Neural progenitor cell (in vitro differentiated cells): ENCODE measurements at regions not wholly inside any gene's neighbourhood (a gene's known extent, or its start where the extent isn't known, plus 50 kb on each side); places are given as distances from the start of the nearest gene placed in this dataset.

Source experiments
- CTCF ChIP-seq: fragments of 200-600 bp; sonication (generic); IDR thresholded peaks from 2 replicates; pipeline ENCODE4 v1.5.1; 2017; ENCODE audit warnings: antibody characterized with exemption, mild to moderate bottlenecking
- EZH2 ChIP-seq: fragments of 200-600 bp; sonication (generic); IDR thresholded peaks from 2 replicates; pipeline ENCODE4 v1.6.1; 2017; ENCODE audit warnings: antibody characterized with exemption, mild to moderate bottlenecking, moderate library complexity
- EZH2phosphoT487 ChIP-seq: fragments of 200-600 bp; sonication (generic); IDR thresholded peaks from 2 replicates; pipeline ENCODE4 v1.6.1; 2017; ENCODE audit warnings: antibody characterized with exemption

DNA sequence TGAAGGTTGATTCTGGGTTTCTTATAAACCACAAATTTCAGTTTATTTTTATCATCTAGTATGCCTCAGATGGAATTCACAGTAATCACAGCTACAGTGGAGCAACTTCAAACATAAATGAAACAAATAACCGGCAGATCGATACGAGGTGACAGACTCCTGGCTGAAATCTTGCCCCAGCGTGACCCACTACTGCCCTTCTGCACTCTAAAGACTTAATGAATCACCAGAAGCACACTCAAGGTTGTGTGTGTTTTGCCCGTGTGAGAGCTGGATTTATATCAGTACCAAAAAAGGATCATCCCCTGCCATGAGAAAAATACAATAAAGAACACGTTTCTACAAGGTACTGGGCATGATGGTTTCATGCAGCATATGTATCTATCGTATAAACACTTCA lies 161.7 kb downstream of the KLF12 start:
- TF ChIP-seq CTCF (no peak), EZH2 (no peak), EZH2phosphoT487 (no peak)
